GM18508 (cell line): ENCODE measurements at regions not wholly inside any gene's neighbourhood (a gene's known extent, or its start where the extent isn't known, plus 50 kb on each side); places are given as distances from the start of the nearest gene placed in this dataset.
"Not testable (repeated sequence)": the region's sequence is repeated elsewhere in the genome, so short reads cannot be mapped to it uniquely, and the experiment has no call there.

Source experiments
- ATAC-seq: cut with Tn5 transposase; IDR thresholded peaks from one replicate; pipeline ENCODE4 v1.9.1; 2021; ENCODE audit warnings: moderate number of reproducible peaks; ENCODE audit not compliant: insufficient read depth, unreplicated experiment

GRCh38 chr15:59904450-59905135, 99.5 kb upstream of the FOXB1 start:
- ATAC-seq, result no peak

GRCh38 chr15:59896663-59897074, 107.4 kb upstream of the FOXB1 start:
- ATAC-seq, result no peak

- no peak for ATAC-seq
Measured at GRCh38 chr15:59894835-59895234, 109.3 kb upstream of the FOXB1 start.

GRCh38 chr15:59892985-59893384, 111.1 kb upstream of the FOXB1 start:
- ATAC-seq, result no peak

GRCh38 chr15:59887870-59888269, 116.2 kb upstream of the FOXB1 start:
- not testable (repeated sequence) for ATAC-seq

GRCh38 chr15:59887211-59887610, 116.9 kb upstream of the FOXB1 start:
- ATAC-seq, result no peak

GRCh38 chr15:59886441-59886840, 117.7 kb upstream of the FOXB1 start:
- no peak for ATAC-seq

GRCh38 chr15:59885832-59886231, 118.3 kb upstream of the FOXB1 start:
- no peak for ATAC-seq

- ATAC-seq, result no peak
Measured at GRCh38 chr15:59879506-59880265, 124.4 kb upstream of the FOXB1 start.

GRCh38 chr15:59876140-59876539, 128.0 kb upstream of the FOXB1 start:
- no peak for ATAC-seq

- no peak for ATAC-seq
Measured at GRCh38 chr15:59873644-59874272, 130.4 kb upstream of the FOXB1 start.

GRCh38 chr15:59867086-59867855, 136.8 kb upstream of the FOXB1 start:
- no peak for ATAC-seq

- ATAC-seq, result no peak
Measured at GRCh38 chr15:59866642-59867041, 137.5 kb upstream of the FOXB1 start.

GRCh38 chr15:59862191-59863155, 141.6 kb upstream of the FOXB1 start:
- ATAC-seq, result no peak

- ATAC-seq, result no peak
Measured at GRCh38 chr15:59847968-59848367, 156.1 kb upstream of the FOXB1 start.

- ATAC-seq, result no peak
Measured at GRCh38 chr15:59845942-59846499, 156.9 kb upstream of the BNIP2 start.

- no peak for ATAC-seq
Measured at GRCh38 chr15:59843609-59844008, 154.5 kb upstream of the BNIP2 start.

GRCh38 chr15:59841036-59841435, 151.9 kb upstream of the BNIP2 start:
- no peak for ATAC-seq

GRCh38 chr15:59839906-59840305, 150.8 kb upstream of the BNIP2 start:
- no peak for ATAC-seq
